ENCODE measurements at regions not wholly inside any gene's neighbourhood (a gene's known extent, or its start where the extent isn't known, plus 50 kb on each side); places are given as distances from the start of the nearest gene placed in this dataset.
"Not testable (repeated sequence)": the region's sequence is repeated elsewhere in the genome, so short reads cannot be mapped to it uniquely, and the experiment has no call there.

GRCh38 chr2:8123464-8123863 lies 558.4 kb upstream of the ID2 start:
- no peak overlapping the region for H3K4me3 ChIP-seq (ENCODE audit: low read length)
- TF ChIP-seq ZNF274 (IDR thresholded peaks at IDR 0.05; ENCODE audit: low read depth, low read length): no peak

- H3K4me3 ChIP-seq (ENCODE audit: low read length): no peak overlapping the region
- TF ChIP-seq ZNF274 (IDR thresholded peaks at IDR 0.05; ENCODE audit: low read depth, low read length): no peak
These were observed 555.8 kb upstream of the ID2 start for GRCh38 chr2:8125741-8126711.

GRCh38 chr2:8126783-8127182 lies 555.1 kb upstream of the ID2 start:
- no peak for TF ChIP-seq ZNF274 (IDR thresholded peaks at IDR 0.05; ENCODE audit: low read depth, low read length)
- no peak overlapping the region for H3K4me3 ChIP-seq (ENCODE audit: low read length)

- not testable (repeated sequence) for H3K4me3 ChIP-seq (ENCODE audit: low read length)
These were observed 550.4 kb upstream of the ID2 start for GRCh38 chr2:8131423-8131822.

- no peak for TF ChIP-seq ZNF274 (IDR thresholded peaks at IDR 0.05; ENCODE audit: low read depth, low read length)
- H3K4me3 ChIP-seq (ENCODE audit: low read length): no peak overlapping the region
These were observed 549.5 kb upstream of the ID2 start for GRCh38 chr2:8132351-8132831.

GRCh38 chr2:8132879-8133278 lies 549.0 kb upstream of the ID2 start:
- TF ChIP-seq ZNF274 (IDR thresholded peaks at IDR 0.05; ENCODE audit: low read depth, low read length): no peak
- no peak overlapping the region for H3K4me3 ChIP-seq (ENCODE audit: low read length)

GRCh38 chr2:8133363-8133762 lies 548.5 kb upstream of the ID2 start:
- no peak overlapping the region for H3K4me3 ChIP-seq (ENCODE audit: low read length)
- TF ChIP-seq ZNF274 (IDR thresholded peaks at IDR 0.05; ENCODE audit: low read depth, low read length): no peak

GRCh38 chr2:8133913-8134472 lies 547.9 kb upstream of the ID2 start:
- no peak for TF ChIP-seq ZNF274 (IDR thresholded peaks at IDR 0.05; ENCODE audit: low read depth, low read length)
- H3K4me3 ChIP-seq (ENCODE audit: low read length): no peak overlapping the region

GRCh38 chr2:8134473-8134932 lies 547.4 kb upstream of the ID2 start:
- no peak for TF ChIP-seq ZNF274 (IDR thresholded peaks at IDR 0.05; ENCODE audit: low read depth, low read length)
- no peak overlapping the region for H3K4me3 ChIP-seq (ENCODE audit: low read length)

- H3K4me3 ChIP-seq (ENCODE audit: low read length): no peak overlapping the region
- TF ChIP-seq ZNF274 (IDR thresholded peaks at IDR 0.05; ENCODE audit: low read depth, low read length): no peak
These were observed 546.7 kb upstream of the ID2 start for GRCh38 chr2:8134985-8135682.

- no peak for TF ChIP-seq ZNF274 (IDR thresholded peaks at IDR 0.05; ENCODE audit: low read depth, low read length)
- no peak overlapping the region for H3K4me3 ChIP-seq (ENCODE audit: low read length)
These were observed 544.1 kb upstream of the ID2 start for GRCh38 chr2:8137801-8138200.

- no peak overlapping the region for H3K4me3 ChIP-seq (ENCODE audit: low read length)
- TF ChIP-seq ZNF274 (IDR thresholded peaks at IDR 0.05; ENCODE audit: low read depth, low read length): no peak
These were observed 543.3 kb upstream of the ID2 start for GRCh38 chr2:8138525-8138922.

- TF ChIP-seq ZNF274 (IDR thresholded peaks at IDR 0.05; ENCODE audit: low read depth, low read length): no peak
- H3K4me3 ChIP-seq (ENCODE audit: low read length): no peak overlapping the region
These were observed 542.8 kb upstream of the ID2 start for GRCh38 chr2:8138923-8139667.

GRCh38 chr2:8139668-8140200 lies 542.1 kb upstream of the ID2 start:
- no peak overlapping the region for H3K4me3 ChIP-seq (ENCODE audit: low read length)
- no peak for TF ChIP-seq ZNF274 (IDR thresholded peaks at IDR 0.05; ENCODE audit: low read depth, low read length)
